Fibroblast of mammary gland (primary cell): ENCODE measurements at regions not wholly inside any gene's neighbourhood (a gene's known extent, or its start where the extent isn't known, plus 50 kb on each side); places are given as distances from the start of the nearest gene placed in this dataset.
A peak's percentile ranks its signal among the peaks of the same experiment; 100 is the strongest.

ENCODE experiments used
- DNase-seq: peaks from one replicate; pipeline ENCODE4 v3.0.0-alpha.2; 2010; ENCODE audit warnings: low read depth
- H3K4me3 ChIP-seq: 2 replicates; pipeline ENCODE4 v1.5.1; 2011; ENCODE audit warnings: low read depth, mild to moderate bottlenecking, low read length, moderate library complexity; ENCODE audit not compliant: control insufficient read depth
- CTCF ChIP-seq: conservative IDR thresholded peaks from 2 replicates; pipeline ENCODE4 v1.5.1; 2011; ENCODE audit warnings: low read depth, low read length, inconsistent platforms; ENCODE audit not compliant: control insufficient read depth, insufficient read depth

- no peak for DNase-seq
- H3K4me3 ChIP-seq = no peak overlapping the region
- TF ChIP-seq CTCF = no peak
Observed at GRCh38 chr6:71725126-71725470, 161.3 kb upstream of the RIMS1 start.

- TF ChIP-seq CTCF = no peak
- H3K4me3 ChIP-seq = no peak overlapping the region
- DNase-seq = no peak
Observed at GRCh38 chr6:71726121-71726520, 160.2 kb upstream of the RIMS1 start.

DNA sequence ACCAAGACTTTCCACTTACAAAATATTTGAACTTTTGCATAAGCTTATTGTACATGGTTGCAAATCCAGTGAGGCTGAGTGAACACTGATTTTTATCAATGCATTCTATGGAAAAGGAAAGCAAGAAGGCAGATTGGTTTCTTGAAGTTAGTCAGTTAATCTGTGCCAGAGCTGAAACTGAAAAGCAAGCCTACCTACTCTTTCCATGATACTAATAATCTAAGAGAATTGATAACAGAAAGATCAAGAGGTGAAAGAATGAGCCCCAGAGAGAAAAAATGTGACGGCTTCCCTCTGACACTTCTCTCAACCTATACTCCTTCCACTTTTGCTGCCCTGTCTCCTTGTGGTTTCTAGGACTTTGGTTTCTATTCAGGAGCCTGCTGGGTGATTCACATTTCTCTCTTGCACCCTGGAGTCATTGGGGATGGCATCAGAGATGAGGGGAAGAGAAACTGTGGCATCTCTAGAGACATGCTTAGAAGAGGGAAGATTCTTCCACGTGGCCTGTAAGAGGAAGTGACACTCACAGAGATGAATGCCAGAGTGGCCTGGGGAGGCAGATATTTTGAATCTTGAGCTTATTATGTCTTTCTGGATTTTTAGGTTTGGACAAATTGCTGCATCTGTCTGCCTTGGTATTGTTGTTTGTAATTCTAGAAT is 158.6 kb upstream of the RIMS1 start:
- TF ChIP-seq CTCF = no peak
- H3K4me3 ChIP-seq = no peak overlapping the region
- no peak for DNase-seq

DNA sequence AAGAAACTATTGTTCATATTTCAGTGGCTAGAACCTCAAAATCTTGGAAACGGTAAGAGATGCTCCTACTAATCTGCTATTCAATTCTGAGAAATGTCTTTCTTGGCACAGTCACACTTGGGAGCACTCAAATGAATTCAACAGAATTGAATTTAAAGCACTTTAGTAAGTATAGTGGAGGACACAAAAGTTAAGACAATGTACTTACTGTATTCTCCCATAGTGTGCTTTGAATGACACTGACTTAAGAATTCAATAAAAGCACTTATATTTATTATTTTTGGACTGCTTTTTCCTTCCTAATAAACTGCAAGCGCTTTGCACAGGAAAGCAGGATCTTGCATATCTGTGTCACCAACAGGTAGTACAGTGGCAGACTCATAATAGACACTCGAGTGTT is 156.1 kb upstream of the RIMS1 start:
- no peak overlapping the region for H3K4me3 ChIP-seq
- TF ChIP-seq CTCF = no peak

DNA sequence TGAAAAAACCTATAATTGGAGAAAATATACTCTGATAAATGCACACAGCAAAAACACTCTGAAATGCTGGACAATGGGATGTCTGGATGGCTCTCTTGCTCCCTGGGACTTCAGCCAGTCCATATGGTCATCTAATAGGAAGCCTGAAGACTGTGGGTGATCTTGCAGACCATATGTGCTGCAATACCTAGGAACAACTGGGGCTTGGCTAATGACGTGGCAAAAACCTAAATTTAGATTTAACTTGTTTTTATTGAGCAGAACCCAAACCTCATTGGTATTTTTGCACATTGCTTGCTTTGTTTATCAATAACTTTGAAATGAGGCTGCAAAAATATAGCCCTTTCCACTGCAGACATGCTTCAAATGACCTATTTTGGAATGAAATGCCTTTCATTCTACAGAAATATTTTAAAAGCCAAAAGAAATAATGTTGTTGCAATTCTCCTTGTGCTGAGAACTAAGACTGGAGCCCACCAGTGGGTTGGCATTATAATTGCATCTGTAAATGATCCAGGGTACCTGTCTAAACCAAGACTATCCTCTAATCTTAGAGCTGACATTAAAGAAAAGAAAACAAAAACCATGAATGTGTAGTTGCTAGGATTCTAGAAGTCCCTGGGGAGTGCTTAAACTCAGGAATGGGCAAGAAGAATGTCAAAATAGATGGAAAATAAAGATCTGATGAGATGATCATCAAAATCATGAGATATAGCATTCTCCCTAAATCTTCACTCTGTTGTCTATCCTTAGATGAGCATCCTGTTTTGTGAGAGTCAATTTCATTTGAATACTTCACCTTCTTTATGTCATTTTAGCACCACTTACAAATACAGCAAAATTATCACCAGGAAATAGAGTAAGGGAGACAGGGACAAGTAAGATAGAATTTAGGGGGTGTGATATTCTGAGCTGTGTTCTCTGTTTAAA is 152.1 kb upstream of the RIMS1 start:
- peak; percentile 29 for DNase-seq
- TF ChIP-seq CTCF = no peak
- H3K4me3 ChIP-seq = no peak overlapping the region

More for the DNA sequence above, 156.1 kb upstream of the RIMS1 start:
- DNase-seq = no peak

DNA sequence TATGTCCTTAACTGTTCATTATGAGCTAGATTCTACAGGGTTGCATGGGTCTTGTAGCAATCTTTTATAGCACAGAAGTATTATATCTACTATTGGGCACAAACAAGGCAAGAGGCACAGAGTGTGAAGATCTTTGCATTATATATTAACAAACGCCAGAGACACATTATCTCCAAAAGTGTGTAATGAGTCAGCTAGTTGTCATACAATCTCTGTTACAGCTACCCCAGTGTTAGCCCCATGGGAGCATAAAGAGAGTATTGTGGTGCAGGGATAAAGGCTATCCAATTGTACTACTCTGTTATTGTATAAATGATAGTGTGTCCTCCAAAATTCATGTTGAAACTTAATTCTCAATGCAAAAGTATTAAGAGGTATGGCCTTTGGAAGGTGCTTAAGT is 148.4 kb upstream of the RIMS1 start:
- no peak for DNase-seq
- no peak overlapping the region for H3K4me3 ChIP-seq
- no peak for TF ChIP-seq CTCF
